GM19468 (cell line): ENCODE measurements at regions not wholly inside any gene's neighbourhood (a gene's known extent, or its start where the extent isn't known, plus 50 kb on each side); places are given as distances from the start of the nearest gene placed in this dataset.
"Not testable (repeated sequence)": the region's sequence is repeated elsewhere in the genome, so short reads cannot be mapped to it uniquely, and the experiment has no call there.

Experiments
- ATAC-seq: cut with Tn5 transposase; IDR thresholded peaks from one replicate; pipeline ENCODE4 v1.9.1; 2021; ENCODE audit warnings: mild to moderate bottlenecking, moderate library complexity, moderate number of reproducible peaks; ENCODE audit not compliant: unreplicated experiment; ENCODE audit errors: extremely low read depth

- no peak for ATAC-seq
Measured at GRCh38 chr11:79514695-79515094, 73.9 kb upstream of the TENM4 start.

DNA sequence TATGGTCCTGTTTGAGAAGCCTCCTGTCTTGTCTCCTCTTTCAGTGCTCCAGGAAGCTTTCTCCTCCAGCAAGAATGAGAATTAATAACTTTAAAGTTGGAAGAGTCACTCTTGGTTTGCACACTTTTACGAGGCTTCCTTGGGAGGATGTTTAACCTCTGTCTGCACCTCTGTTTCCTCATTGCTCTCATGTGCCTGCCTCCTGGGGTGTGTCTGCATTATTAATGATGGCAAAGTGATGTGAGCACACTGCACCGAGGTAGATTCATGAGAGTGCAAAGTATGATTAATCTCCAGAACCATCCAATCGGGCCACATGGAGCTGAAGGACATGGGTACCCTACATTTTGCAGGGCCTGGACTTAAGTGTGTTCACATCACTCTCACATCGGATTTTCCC, 73.5 kb upstream of the TENM4 start:
- no peak for ATAC-seq

GRCh38 chr11:79512706-79513469, 72.1 kb upstream of the TENM4 start:
- ATAC-seq, result no peak

DNA sequence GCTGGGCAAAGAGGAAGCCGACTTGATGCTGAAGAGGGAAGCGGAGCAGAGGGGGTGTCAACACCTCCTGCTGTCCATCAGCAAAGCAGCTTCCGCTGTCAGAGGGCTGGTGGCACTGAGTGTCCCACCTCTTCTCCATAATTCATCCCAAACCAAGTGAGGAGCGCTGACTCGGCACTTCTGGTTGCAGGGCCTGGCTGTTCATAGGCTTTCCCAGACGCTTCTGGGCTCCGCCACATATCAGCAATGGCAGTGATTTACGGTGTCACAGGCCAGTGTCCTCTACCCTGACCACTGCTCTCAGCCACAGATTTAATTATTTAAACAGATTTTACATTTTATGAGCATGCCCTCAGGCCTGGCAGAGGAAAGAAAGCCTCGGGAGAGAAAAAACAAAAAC, 70.1 kb upstream of the TENM4 start:
- no peak for ATAC-seq

- no peak for ATAC-seq
Measured at GRCh38 chr11:79508461-79508860, 67.6 kb upstream of the TENM4 start.

GRCh38 chr11:79507706-79508105, 66.9 kb upstream of the TENM4 start:
- no peak for ATAC-seq

DNA sequence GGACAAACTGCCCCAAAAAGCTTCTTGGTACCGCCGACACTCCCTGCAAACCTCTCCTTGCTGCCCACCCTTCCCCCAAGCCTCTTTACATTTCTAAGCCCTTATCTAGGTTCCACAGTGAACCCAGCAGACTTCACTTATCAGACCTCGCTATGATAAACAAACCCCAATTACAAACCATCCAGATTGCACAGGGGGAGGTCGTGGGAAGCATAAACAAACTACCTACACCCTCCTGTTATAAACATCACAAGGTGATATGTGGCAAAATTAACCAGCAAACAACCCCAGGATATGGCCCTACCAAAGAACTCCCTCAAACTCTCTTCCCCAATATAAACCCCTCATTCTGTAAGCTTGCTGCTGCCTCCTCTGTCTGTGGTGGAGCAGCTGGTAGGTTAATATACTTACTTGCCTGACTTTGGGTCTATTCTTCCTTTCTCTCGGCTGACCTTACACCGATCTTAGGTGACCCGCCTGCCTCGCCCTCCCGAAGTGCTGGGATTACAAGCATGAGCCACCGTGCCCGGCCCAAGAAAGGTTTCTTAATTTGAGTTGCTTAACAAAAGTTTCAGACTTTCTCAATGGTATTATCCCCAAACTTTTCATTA, 66.0 kb upstream of the TENM4 start:
- ATAC-seq, result no peak

DNA sequence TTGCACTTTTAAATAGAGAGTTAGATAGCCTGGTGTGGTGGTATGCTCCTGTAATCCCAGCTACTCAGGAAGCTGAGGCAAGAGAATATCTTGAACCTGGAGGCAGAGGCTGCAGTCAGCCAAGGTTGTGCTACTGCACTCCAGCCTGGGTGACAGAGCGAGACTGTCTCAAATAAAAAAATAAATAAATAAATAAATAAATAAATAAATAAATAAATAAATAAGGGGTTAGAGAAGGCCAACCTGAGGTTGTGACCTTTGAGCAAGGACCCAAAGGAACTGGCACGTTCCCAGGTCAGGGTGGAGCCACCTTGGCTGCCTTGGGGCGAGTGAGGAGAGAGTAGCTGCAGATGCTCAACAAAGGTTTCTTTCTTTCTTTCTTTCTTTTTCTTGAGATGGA, 65.3 kb upstream of the TENM4 start:
- ATAC-seq, result no peak

GRCh38 chr11:79503028-79503427, 62.2 kb upstream of the TENM4 start:
- ATAC-seq, result no peak

DNA sequence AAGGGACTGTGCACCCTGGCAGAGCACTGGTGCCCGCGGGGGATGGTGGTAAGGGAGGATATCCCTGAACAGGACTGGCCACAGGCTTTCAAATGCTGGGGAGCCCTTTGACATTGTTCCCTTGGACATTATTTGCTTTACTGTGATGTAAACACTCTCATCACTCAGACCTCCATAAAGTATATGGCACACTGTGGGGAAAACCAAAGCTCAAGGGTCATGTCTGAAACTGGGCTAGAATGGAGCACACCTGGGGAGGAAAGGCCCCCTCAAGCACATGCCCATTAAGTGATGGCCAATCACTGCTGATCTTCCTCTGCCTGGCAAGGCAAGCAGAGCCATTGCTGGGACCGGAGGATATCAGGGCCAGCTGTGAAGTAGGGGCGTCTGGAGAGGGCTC, 60.9 kb upstream of the TENM4 start:
- no peak for ATAC-seq

DNA sequence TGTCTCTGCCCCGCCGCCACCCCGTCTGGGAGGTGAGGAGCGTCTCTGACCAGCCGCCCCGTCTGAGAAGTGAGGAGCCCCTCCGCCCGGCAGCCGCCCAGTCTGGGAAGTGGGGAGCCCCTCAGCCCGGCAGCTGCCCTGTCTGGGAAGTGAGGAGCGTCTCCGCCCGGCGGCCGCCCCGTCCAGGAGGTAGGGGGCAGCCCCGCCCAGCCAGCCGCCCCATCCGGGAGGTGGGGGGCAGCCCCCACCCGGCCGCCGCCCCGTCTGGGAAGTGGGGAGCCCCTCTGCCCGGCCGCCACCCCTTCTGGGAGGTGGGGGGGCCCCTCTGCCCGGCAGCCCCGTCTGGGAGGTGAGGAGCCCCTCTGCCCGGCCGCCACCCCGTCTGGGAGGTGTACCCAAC, 59.1 kb upstream of the TENM4 start:
- not testable (repeated sequence) for ATAC-seq

- ATAC-seq, result no peak
Measured at GRCh38 chr11:79498667-79499066, 57.8 kb upstream of the TENM4 start.

- ATAC-seq, result peak; percentile 69
Measured at GRCh38 chr11:79493555-79494171, 52.8 kb upstream of the TENM4 start.

- no peak for ATAC-seq
Measured at GRCh38 chr11:79492008-79492407, 51.2 kb upstream of the TENM4 start.
